ENCODE measurements at regions not wholly inside any gene's neighbourhood (a gene's known extent, or its start where the extent isn't known, plus 50 kb on each side); places are given as distances from the start of the nearest gene placed in this dataset.

DNA sequence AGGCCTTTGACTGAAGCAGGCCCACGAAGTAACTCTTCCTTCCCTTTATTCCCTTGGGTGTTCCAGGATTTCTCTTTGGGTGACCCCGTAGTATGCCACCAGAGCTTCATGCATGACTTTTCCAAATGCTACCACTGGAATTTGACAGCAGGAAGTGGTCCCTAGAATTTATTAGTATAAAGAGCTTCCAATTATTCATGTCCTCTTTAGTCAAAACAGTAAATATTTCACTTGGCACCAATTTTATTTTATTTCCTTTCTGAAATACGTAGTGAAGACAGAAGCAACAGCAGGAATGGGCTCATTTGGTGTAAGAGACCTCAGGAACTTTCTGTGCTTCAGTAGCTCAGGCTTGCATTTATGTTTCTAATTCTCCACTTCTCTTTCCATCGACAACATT lies 151.3 kb downstream of the LCA5 start:
- TF ChIP-seq, protein P1, sequence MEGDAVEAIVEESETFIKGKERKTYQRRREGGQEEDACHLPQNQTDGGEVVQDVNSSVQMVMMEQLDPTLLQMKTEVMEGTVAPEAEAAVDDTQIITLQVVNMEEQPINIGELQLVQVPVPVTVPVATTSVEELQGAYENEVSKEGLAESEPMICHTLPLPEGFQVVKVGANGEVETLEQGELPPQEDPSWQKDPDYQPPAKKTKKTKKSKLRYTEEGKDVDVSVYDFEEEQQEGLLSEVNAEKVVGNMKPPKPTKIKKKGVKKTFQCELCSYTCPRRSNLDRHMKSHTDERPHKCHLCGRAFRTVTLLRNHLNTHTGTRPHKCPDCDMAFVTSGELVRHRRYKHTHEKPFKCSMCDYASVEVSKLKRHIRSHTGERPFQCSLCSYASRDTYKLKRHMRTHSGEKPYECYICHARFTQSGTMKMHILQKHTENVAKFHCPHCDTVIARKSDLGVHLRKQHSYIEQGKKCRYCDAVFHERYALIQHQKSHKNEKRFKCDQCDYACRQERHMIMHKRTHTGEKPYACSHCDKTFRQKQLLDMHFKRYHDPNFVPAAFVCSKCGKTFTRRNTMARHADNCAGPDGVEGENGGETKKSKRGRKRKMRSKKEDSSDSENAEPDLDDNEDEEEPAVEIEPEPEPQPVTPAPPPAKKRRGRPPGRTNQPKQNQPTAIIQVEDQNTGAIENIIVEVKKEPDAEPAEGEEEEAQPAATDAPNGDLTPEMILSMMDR (IDR thresholded peaks at IDR 0.05): no peak
- TF ChIP-seq POLR2A (IDR thresholded peaks at IDR 0.05): no peak

Measured in testis (tissue), 2 donors.